Parathyroid adenoma (tissue), 2 donors: ENCODE measurements at regions not wholly inside any gene's neighbourhood (a gene's known extent, or its start where the extent isn't known, plus 50 kb on each side); places are given as distances from the start of the nearest gene placed in this dataset.

Experiments used
- H2AFZ ChIP-seq: fragments of 300-600 bp; sonication (generic); one replicate; pipeline ENCODE4 v1.7.0; 2017; ENCODE audit warnings: antibody characterized with exemption, mild to moderate bottlenecking
- H3K27ac ChIP-seq: fragments of 300-600 bp; sonication (generic); one replicate; pipeline ENCODE4 v1.7.0; 2017
- H3K27me3 ChIP-seq: fragments of 300-600 bp; sonication (generic); one replicate; pipeline ENCODE4 v1.7.0; 2017; ENCODE audit warnings: low read length; ENCODE audit not compliant: control insufficient read depth, insufficient read depth
- H3K36me3 ChIP-seq: fragments of 300-600 bp; sonication (generic); one replicate; pipeline ENCODE4 v1.7.0; 2017; ENCODE audit warnings: low read length; ENCODE audit not compliant: control insufficient read depth, insufficient read depth
- H3K4me1 ChIP-seq: fragments of 300-600 bp; sonication (generic); one replicate; pipeline ENCODE4 v1.7.0; 2017; ENCODE audit warnings: control low read depth
- H3K4me2 ChIP-seq: fragments of 300-600 bp; sonication (generic); one replicate; pipeline ENCODE4 v1.7.0; 2017; ENCODE audit warnings: low read length
- H3K4me3 ChIP-seq: fragments of 300-600 bp; sonication (generic); one replicate; pipeline ENCODE4 v1.7.0; 2017; ENCODE audit warnings: low read depth, low read length
- H3K79me2 ChIP-seq: fragments of 300-600 bp; sonication (generic); one replicate; pipeline ENCODE4 v1.7.0; 2017; ENCODE audit warnings: control low read depth
- H3K9ac ChIP-seq: fragments of 300-600 bp; sonication (generic); one replicate; pipeline ENCODE4 v1.7.0; 2017; ENCODE audit warnings: mild to moderate bottlenecking
- H3K9me3 ChIP-seq: fragments of 300-600 bp; sonication (generic); one replicate; pipeline ENCODE4 v1.7.0; 2017; ENCODE audit warnings: low read length; ENCODE audit not compliant: control insufficient read depth
- TF ChIP-seq, protein P1 (sequence below): fragments of 300-600 bp; sonication (generic); IDR thresholded peaks from one replicate; pipeline ENCODE4 v1.7.0; 2017; ENCODE audit warnings: antibody characterized with exemption, mild to moderate bottlenecking
- donor health status: primary hyperparathyroidism.

- H3K4me3 ChIP-seq, result no peak overlapping the region
- H3K9ac ChIP-seq, result no peak overlapping the region
- TF ChIP-seq, protein P1, sequence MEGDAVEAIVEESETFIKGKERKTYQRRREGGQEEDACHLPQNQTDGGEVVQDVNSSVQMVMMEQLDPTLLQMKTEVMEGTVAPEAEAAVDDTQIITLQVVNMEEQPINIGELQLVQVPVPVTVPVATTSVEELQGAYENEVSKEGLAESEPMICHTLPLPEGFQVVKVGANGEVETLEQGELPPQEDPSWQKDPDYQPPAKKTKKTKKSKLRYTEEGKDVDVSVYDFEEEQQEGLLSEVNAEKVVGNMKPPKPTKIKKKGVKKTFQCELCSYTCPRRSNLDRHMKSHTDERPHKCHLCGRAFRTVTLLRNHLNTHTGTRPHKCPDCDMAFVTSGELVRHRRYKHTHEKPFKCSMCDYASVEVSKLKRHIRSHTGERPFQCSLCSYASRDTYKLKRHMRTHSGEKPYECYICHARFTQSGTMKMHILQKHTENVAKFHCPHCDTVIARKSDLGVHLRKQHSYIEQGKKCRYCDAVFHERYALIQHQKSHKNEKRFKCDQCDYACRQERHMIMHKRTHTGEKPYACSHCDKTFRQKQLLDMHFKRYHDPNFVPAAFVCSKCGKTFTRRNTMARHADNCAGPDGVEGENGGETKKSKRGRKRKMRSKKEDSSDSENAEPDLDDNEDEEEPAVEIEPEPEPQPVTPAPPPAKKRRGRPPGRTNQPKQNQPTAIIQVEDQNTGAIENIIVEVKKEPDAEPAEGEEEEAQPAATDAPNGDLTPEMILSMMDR, result no peak
- H3K4me1 ChIP-seq, result no peaks in the 10 kb centered on the region
- no peaks in the 10 kb centered on the region for H3K27me3 ChIP-seq
- H3K27ac ChIP-seq, result no peak overlapping the region
- no peak overlapping the region for H3K4me2 ChIP-seq
- no peak overlapping the region for H2AFZ ChIP-seq
- no peaks in the 10 kb centered on the region for H3K79me2 ChIP-seq
- H3K9me3 ChIP-seq, result no peaks in the 10 kb centered on the region
- no peaks in the 10 kb centered on the region for H3K36me3 ChIP-seq
Observed at GRCh38 chr2:181781078-181781786, 100.9 kb upstream of the NEUROD1 start.

- Histone ChIP-seq H2AFZ (no peak overlapping the region), H3K9ac (no peak overlapping the region), H3K4me1 (no peaks in the 10 kb centered on the region), H3K9me3 (no peaks in the 10 kb centered on the region), H3K27ac (no peak overlapping the region), H3K79me2 (no peaks in the 10 kb centered on the region), H3K4me3 (no peak overlapping the region), H3K36me3 (no peaks in the 10 kb centered on the region), H3K4me2 (no peak overlapping the region), H3K27me3 (no peaks in the 10 kb centered on the region)
- TF ChIP-seq, protein P1, result no peak
Observed at GRCh38 chr2:181782660-181783059, 102.3 kb upstream of the NEUROD1 start.

GRCh38 chr2:181784556-181784955 is 104.2 kb upstream of the NEUROD1 start:
- no peak overlapping the region for H3K4me3 ChIP-seq
- H3K9me3 ChIP-seq, result no peaks in the 10 kb centered on the region
- TF ChIP-seq, protein P1, result no peak
- no peak overlapping the region for H3K4me2 ChIP-seq
- H3K27me3 ChIP-seq, result no peaks in the 10 kb centered on the region
- no peak overlapping the region for H3K9ac ChIP-seq
- no peak overlapping the region for H3K27ac ChIP-seq
- no peaks in the 10 kb centered on the region for H3K36me3 ChIP-seq
- H3K79me2 ChIP-seq, result no peaks in the 10 kb centered on the region
- H2AFZ ChIP-seq, result no peak overlapping the region
- no peaks in the 10 kb centered on the region for H3K4me1 ChIP-seq

- TF ChIP-seq, protein P1, result no peak
- Histone ChIP-seq H3K4me2 (no peak overlapping the region), H3K27ac (no peak overlapping the region), H3K4me3 (no peak overlapping the region), H3K9ac (no peak overlapping the region), H2AFZ (no peak overlapping the region), H3K27me3 (no peaks in the 10 kb centered on the region), H3K36me3 (no peaks in the 10 kb centered on the region), H3K79me2 (no peaks in the 10 kb centered on the region), H3K9me3 (no peaks in the 10 kb centered on the region), H3K4me1 (no peaks in the 10 kb centered on the region)
Observed at GRCh38 chr2:181785691-181786344, 105.5 kb upstream of the NEUROD1 start.
